Mammary epithelial cell (primary cell): ENCODE measurements at regions not wholly inside any gene's neighbourhood (a gene's known extent, or its start where the extent isn't known, plus 50 kb on each side); places are given as distances from the start of the nearest gene placed in this dataset.

Experiments
- CTCF ChIP-seq, 2 donors: IDR thresholded peaks in 1 of 2; conservative IDR thresholded peaks in 1 of 2; 2 replicates each; pipeline ENCODE4 v1.5.1; 2011 to 2012; ENCODE audit warnings: inconsistent platforms in 2 of 2, low read length in 2 of 2, mild to moderate bottlenecking in 2 of 2, control low read depth in 1 of 2, low read depth in 1 of 2; ENCODE audit not compliant: insufficient read depth in 1 of 2; ENCODE audit errors: extremely low read depth in 1 of 2
- EZH2 ChIP-seq: IDR thresholded peaks from 2 replicates; pipeline ENCODE4 v1.6.1; 2012; ENCODE audit warnings: low read length, inconsistent platforms, borderline replicate concordance

- TF ChIP-seq CTCF (conservative IDR thresholded peaks at IDR 0.05 in 1 of 2, IDR thresholded peaks at IDR 0.05 in 1 of 2; ENCODE audit: extremely low read depth in 1 of 2, insufficient read depth in 1 of 2, low read depth in 1 of 2, low read length in 2 of 2) (peak in 1 of 2 donors; percentile 17), EZH2 (no peak)
Observed at GRCh38 chr1:222105393-222105737, 363.5 kb upstream of the DUSP10 start.
